ENCODE measurements at regions not wholly inside any gene's neighbourhood (a gene's known extent, or its start where the extent isn't known, plus 50 kb on each side); places are given as distances from the start of the nearest gene placed in this dataset.

DNA sequence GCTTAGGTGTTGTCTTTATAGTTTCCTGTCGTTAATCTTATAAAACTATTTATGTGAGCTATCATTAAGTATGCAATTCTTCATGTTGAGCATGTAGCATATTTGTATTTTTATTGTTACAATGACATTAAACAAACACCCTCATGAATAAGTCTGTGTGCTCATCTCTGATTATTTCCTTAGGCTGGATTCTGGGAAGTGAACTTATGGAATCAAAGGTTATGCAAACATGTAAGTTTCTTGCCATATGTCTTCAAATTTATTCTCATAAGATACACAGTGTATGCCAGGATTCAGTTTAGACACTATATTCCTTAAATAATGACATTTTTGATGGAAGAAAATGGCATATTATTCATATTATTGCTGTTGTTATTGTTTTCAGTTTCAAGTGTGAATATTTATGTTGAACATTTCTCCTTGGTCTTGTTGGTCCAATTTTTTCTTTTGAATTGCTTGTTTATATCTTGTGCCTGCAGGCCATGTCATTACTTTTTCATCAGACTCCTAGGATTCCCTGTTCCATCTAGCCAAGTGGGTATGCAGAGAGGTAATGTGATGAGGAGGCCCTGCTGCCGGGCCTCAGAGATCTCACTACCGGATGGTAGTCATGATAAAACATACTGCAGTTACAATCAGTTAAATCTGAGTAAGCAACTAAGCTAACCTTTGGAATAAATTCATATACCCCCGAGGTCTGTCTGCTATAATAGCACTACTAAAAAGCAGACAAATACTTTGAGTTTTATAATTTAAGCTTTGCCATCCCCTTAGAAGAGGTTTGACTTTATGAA lies 684.3 kb upstream of the SGO1 start:
- DNase-seq (ENCODE audit: extremely low spot score): no peak
- no peak overlapping the region for H3K27ac ChIP-seq (ENCODE audit: low read depth)
- no peaks in the 10 kb centered on the region for H3K36me3 ChIP-seq (ENCODE audit: insufficient read depth)
- WGBS: 59% methylated on average over 4 of the region's 4 CpGs
- no peaks in the 10 kb centered on the region for H3K4me1 ChIP-seq (ENCODE audit: insufficient read depth)
- H3K4me3 ChIP-seq (ENCODE audit: low read depth, low read length): no peak overlapping the region

DNA sequence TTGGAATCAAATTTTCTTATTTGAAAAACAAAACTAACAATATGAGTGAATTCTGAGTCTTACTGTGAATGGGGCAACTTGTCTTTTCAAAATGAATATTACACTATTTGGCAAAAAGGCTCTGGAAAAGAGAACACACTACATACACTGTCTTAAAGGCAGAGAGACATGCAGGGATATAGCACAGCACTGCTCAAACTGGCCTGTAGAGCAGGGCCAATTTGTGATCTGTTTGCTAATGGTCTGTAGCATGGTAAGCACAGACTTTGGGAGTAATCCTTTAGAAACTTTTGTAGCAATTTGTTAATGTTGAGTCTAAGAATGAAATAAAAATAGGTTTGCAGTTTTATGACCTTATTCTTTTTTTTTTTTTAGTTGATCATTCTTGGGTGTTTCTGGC lies 679.8 kb upstream of the SGO1 start:
- no peaks in the 10 kb centered on the region for H3K4me1 ChIP-seq (ENCODE audit: insufficient read depth)
- no peak overlapping the region for H3K4me3 ChIP-seq (ENCODE audit: low read depth, low read length)
- no peak overlapping the region for H3K27ac ChIP-seq (ENCODE audit: low read depth)
- DNase-seq (ENCODE audit: extremely low spot score): no peak
- H3K36me3 ChIP-seq (ENCODE audit: insufficient read depth): no peaks in the 10 kb centered on the region

DNA sequence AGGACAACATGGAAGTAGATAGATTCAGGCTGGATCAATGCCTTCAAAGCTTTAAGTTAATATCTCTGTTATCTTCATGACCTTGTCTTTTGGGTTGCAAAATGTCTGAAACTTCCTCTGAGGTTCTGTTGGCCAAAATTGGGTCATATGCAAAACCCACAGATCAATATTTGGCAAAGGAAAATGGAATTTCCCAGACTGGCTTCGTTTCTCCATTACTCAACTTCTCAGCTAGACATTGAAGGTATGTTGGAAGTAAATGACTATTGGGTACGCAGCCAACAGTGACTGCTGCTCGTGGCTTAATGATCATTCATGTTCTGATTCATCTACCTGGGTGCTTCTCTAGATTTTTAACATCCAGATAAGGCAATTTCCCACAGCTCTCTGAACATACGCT lies 675.4 kb upstream of the SGO1 start:
- Histone ChIP-seq H3K4me3 (ENCODE audit: low read depth, low read length) (no peak overlapping the region), H3K27ac (ENCODE audit: low read depth) (no peak overlapping the region), H3K4me1 (ENCODE audit: insufficient read depth) (no peaks in the 10 kb centered on the region), H3K36me3 (ENCODE audit: insufficient read depth) (no peaks in the 10 kb centered on the region)
- no peak for DNase-seq (ENCODE audit: extremely low spot score)
- 81% methylated on average over 4 of the region's 4 CpGs for WGBS

DNA sequence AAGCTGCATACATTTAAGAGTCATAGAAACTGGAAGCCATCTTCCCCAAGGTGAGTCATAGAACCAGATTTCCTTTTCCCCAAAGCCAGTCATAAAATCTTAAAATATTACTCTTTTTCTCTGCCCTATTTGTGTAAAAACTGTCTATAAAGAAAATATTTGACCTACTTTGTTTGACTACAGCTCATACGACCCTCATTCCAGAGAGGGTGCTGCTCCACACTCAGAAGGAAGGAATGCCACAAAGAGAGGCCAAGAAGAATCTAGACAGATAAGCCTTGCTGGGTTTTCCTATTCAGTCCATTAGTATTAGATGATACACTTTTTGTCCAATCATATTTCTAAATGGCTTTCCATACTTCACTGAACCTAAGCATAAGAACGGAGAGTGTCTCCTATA lies 671.6 kb upstream of the SGO1 start:
- Histone ChIP-seq H3K4me1 (ENCODE audit: insufficient read depth) (no peaks in the 10 kb centered on the region), H3K27ac (ENCODE audit: low read depth) (no peak overlapping the region), H3K36me3 (ENCODE audit: insufficient read depth) (no peaks in the 10 kb centered on the region), H3K4me3 (ENCODE audit: low read depth, low read length) (no peak overlapping the region)
- 67% methylated on average over 2 of the region's 2 CpGs for WGBS
- no peak for DNase-seq (ENCODE audit: extremely low spot score)

DNA sequence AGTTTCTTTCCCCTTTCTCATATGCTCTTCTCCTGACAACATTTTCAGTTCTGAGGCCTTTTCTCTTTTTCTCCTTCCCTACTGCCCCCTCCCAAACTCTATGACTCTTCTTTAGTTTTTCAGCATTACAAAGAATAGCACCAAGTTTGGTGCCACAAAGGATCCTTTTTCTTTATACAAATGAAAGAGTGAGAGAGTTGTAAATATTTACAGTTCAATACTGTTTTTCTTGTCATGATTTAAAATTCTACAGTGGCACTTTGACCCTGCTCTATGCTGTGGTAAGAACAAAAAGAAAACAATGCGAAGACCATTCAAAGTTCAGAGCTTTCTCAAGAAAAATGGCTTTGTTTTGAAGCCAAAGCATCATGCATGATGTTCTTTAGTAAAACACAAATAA lies 667.9 kb upstream of the SGO1 start:
- WGBS: 86% methylated on average over 1 of the region's 1 CpG
- Histone ChIP-seq H3K4me3 (ENCODE audit: low read depth, low read length) (no peak overlapping the region), H3K4me1 (ENCODE audit: insufficient read depth) (no peaks in the 10 kb centered on the region), H3K36me3 (ENCODE audit: insufficient read depth) (no peaks in the 10 kb centered on the region), H3K27ac (ENCODE audit: low read depth) (no peak overlapping the region)
- no peak for DNase-seq (ENCODE audit: extremely low spot score)

DNA sequence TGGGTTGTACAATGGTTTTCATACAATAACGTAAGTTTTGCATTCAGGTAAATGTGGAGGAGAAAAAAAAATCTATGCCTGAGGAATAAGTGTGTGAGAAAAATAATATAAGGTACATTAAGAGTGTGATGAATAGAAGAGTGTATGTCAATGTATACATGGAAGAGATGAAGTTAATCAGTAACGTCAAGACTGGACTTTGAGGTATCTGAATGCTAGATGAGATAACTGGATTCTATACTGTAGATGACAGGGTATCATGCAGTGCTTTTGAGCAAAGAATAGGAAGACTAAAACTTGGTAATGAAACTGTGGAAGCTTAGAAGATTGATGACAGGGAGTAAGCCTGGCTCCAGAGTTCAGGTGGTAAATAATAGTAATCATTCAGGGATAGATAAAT lies 666.7 kb upstream of the SGO1 start:
- 90% methylated on average over 2 of the region's 2 CpGs for WGBS
- no peak overlapping the region for H3K4me3 ChIP-seq (ENCODE audit: low read depth, low read length)
- no peaks in the 10 kb centered on the region for H3K36me3 ChIP-seq (ENCODE audit: insufficient read depth)
- H3K27ac ChIP-seq (ENCODE audit: low read depth): no peak overlapping the region
- H3K4me1 ChIP-seq (ENCODE audit: insufficient read depth): no peaks in the 10 kb centered on the region
- no peak for DNase-seq (ENCODE audit: extremely low spot score)

DNA sequence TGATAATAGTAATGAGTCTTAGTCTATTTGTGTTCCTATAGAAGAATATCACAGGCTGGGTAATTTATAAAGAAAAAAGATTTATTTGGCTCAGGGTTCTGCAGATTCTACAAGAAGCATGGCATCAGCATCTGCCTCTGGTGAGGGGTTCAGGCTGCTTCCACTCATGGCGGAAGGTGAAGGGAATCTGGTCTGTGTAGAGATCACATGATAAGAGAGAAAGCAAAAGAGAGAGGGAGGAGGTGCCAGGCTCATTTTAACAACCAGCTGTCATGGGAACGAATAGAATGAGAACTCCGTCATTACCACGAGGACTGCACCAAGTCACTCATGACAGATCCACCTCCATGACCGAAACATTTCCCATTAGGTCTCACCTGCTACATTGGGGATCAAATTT lies 664.0 kb upstream of the SGO1 start:
- H3K36me3 ChIP-seq (ENCODE audit: insufficient read depth): no peaks in the 10 kb centered on the region
- no peak overlapping the region for H3K27ac ChIP-seq (ENCODE audit: low read depth)
- H3K4me3 ChIP-seq (ENCODE audit: low read depth, low read length): no peak overlapping the region
- H3K4me1 ChIP-seq (ENCODE audit: insufficient read depth): no peaks in the 10 kb centered on the region
- no peak for DNase-seq (ENCODE audit: extremely low spot score)
- WGBS: 94% methylated on average over 5 of the region's 5 CpGs

DNA sequence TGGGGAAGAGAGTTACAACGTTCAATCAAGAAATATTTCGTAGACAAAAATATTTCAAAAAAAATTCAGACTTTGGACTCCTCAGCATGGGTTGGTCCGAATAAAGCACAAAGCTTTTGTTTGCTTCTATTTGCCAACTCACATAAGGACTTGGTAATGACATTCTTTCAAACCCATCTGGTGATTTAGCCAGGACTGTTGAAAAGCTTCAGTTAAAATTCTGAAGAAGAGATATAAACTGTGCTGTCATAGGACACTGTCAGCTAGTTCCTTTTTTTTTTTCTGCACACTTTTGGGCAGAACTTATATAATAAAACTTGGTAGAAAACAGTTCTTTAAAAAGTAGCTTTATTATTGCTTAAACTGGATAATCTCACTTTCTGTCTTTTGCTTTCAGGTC lies 660.8 kb upstream of the SGO1 start:
- 69% methylated on average over 3 of the region's 3 CpGs for WGBS
- Histone ChIP-seq H3K36me3 (ENCODE audit: insufficient read depth) (no peaks in the 10 kb centered on the region), H3K27ac (ENCODE audit: low read depth) (no peak overlapping the region), H3K4me1 (ENCODE audit: insufficient read depth) (no peaks in the 10 kb centered on the region), H3K4me3 (ENCODE audit: low read depth, low read length) (no peak overlapping the region)
- DNase-seq (ENCODE audit: extremely low spot score): no peak

DNA sequence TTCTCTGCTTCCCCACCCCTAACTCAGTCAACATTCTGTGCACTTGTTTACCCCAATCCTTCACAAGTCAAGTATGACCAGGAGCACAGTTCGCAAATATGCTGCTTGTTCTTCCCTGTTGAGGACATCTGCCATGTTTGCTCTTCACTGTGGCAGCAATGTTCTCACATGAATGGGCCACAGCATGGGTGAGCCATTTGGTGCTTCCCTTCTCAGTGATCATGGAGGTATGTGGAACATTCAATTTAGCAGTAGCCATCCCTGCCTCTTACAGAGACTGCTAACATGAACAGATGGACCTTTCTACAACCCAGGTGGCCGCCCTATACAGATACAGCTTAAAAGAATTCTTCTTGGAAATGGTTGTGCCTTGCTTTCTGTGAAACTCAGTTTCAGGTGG lies 660.1 kb upstream of the SGO1 start:
- no peak overlapping the region for H3K4me3 ChIP-seq (ENCODE audit: low read depth, low read length)
- no peaks in the 10 kb centered on the region for H3K36me3 ChIP-seq (ENCODE audit: insufficient read depth)
- no peaks in the 10 kb centered on the region for H3K4me1 ChIP-seq (ENCODE audit: insufficient read depth)
- no peak for DNase-seq (ENCODE audit: extremely low spot score)
- no peak overlapping the region for H3K27ac ChIP-seq (ENCODE audit: low read depth)
- 98% methylated on average over 2 of the region's 2 CpGs for WGBS

DNA sequence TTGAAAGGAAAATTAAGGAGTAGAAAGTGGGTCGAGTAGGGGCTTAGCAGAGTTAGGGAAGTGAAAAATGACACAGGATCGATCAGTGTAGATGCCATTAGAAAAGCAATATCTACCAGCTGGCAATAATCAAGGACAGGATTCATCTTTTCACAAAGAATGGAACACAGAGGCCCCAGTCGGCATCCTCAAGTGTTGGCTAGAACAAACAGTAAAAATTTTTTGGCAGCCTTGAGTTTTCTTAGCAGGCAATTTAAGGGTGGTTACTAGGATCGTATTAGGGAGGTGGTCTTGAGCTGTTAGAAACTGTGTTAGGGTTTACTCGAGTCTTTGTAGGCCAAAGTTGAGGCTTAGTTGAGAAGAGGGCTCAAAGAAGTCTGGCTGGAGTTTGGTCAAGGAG lies 658.8 kb upstream of the SGO1 start:
- no peak for DNase-seq (ENCODE audit: extremely low spot score)

DNA sequence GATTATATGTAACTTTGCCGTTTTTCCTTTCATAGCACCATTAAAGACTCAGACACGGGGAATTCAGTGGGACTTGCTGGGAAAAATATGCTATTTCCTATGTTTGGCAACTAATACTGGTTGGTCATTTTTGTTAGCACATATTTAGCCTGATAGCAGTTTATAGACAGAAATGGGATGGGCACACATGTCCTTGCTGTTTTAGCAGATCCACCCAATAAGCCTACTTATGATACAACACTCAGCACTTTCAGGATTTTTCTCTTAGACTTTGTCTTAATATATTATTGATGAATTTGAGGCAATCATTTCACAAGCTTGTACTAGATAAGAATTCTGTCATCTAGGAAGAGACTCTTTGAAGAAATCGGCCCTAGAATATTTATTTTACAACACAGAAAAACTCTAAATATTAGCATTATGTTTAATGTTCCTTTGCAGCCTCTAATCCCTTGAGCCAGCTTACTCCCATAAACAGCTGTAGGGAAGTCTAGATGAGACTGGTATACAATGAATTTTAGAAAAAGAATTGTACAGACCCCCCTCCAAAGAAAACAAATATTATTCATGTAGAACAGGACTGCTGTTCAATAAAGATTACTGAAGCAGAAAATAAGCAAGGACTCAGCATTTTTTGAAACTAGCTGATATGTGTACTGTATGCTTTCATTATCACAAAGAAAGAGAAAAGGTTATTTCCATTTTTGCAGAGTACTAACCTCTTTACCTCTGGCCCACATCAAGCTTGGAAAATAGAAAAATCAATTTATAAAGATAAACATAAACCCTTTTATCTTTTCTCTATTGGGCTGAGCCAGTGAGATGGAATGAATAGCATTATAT lies 656.8 kb upstream of the SGO1 start:
- Histone ChIP-seq H3K4me3 (ENCODE audit: low read depth, low read length) (no peak overlapping the region), H3K27ac (ENCODE audit: low read depth) (no peak overlapping the region), H3K4me1 (ENCODE audit: insufficient read depth) (no peaks in the 10 kb centered on the region), H3K36me3 (ENCODE audit: insufficient read depth) (no peaks in the 10 kb centered on the region)
- no peak for DNase-seq (ENCODE audit: extremely low spot score)
- 45% methylated on average over 3 of the region's 3 CpGs for WGBS

More for the DNA sequence above, 658.8 kb upstream of the SGO1 start:
- no peak overlapping the region for H3K27ac ChIP-seq (ENCODE audit: low read depth)
- 67% methylated on average over 5 of the region's 5 CpGs for WGBS
- H3K36me3 ChIP-seq (ENCODE audit: insufficient read depth): no peaks in the 10 kb centered on the region
- no peak overlapping the region for H3K4me3 ChIP-seq (ENCODE audit: low read depth, low read length)
- H3K4me1 ChIP-seq (ENCODE audit: insufficient read depth): no peaks in the 10 kb centered on the region

DNA sequence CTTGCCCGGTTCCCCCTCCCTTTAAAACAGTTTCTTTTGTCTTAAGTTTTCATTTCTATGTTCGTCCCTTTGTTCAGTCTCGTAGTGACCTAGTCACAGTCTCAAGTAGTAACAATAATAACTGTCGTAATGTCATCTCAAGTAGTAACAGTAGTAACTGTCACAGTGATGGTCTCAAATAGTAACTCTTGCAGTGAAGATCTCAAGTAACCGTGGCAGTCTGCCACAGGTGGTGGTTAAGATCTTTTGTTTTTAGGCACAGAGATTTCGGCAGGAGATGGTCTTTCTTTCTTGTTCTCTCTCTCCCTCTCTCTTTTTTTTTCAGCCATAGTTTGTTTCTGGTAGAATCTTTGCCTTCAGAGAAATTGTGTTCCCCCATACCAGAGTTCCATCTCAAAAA lies 656.0 kb upstream of the SGO1 start:
- no peak overlapping the region for H3K4me3 ChIP-seq (ENCODE audit: low read depth, low read length)
- WGBS: 90% methylated on average over 6 of the region's 6 CpGs
- DNase-seq (ENCODE audit: extremely low spot score): no peak
- no peaks in the 10 kb centered on the region for H3K36me3 ChIP-seq (ENCODE audit: insufficient read depth)
- H3K27ac ChIP-seq (ENCODE audit: low read depth): no peak overlapping the region
- no peaks in the 10 kb centered on the region for H3K4me1 ChIP-seq (ENCODE audit: insufficient read depth)

DNA sequence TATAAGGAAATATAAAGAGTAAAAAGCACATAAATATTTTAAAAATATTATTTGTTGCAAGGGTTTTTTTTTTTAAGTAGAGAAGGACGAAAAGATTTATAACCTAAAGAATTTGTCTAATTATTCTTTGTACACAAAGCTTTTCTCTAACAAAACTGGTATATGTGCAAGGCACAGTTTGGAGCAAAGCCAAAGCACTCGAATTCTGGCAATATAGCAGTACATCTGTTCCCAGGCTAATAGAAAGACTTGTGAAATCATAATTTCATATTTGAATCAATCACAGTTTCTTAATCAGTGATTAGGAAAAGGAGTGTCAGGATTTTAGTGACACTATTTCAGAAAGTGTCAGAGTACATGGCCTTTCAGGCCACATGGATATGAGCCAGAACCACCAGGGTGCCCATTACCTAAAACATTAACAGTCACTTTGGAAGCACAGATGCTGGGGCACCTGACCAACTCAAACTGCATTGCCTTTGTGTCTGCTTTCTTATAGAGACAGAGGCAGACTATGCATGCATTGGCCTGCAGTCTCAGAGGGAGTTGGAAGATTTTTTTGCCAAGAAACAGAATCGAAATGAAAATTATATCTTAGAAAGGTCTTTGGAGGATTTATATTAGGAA lies 651.8 kb upstream of the SGO1 start:
- Histone ChIP-seq H3K4me1 (ENCODE audit: insufficient read depth) (no peaks in the 10 kb centered on the region), H3K36me3 (ENCODE audit: insufficient read depth) (no peaks in the 10 kb centered on the region), H3K27ac (ENCODE audit: low read depth) (no peak overlapping the region), H3K4me3 (ENCODE audit: low read depth, low read length) (no peak overlapping the region)
- WGBS: 31% methylated on average over 3 of the region's 3 CpGs
- no peak for DNase-seq (ENCODE audit: extremely low spot score)

DNA sequence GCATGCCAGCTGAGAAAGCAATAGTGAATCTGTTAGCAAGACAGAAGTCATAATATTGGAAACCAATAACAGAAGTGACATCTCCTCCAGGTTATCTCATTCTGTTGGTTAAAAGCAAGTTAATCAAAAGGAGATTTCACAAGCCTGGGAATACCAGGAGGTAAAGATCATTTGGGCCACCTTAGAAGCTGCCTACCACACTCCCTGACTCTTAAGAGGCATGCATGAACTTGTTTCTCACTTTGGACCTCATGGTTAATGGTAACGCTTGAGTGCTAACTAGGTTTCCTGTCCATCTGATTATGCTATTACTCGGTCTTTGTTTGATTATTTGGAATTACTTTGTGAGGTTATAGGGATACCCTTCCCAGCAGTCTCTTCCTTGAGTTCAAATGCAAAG lies 650.8 kb upstream of the SGO1 start:
- no peak for DNase-seq (ENCODE audit: extremely low spot score)
- H3K4me3 ChIP-seq (ENCODE audit: low read depth, low read length): no peak overlapping the region
- 54% methylated on average over 2 of the region's 2 CpGs for WGBS
- no peak overlapping the region for H3K27ac ChIP-seq (ENCODE audit: low read depth)
- H3K4me1 ChIP-seq (ENCODE audit: insufficient read depth): no peaks in the 10 kb centered on the region
- H3K36me3 ChIP-seq (ENCODE audit: insufficient read depth): no peaks in the 10 kb centered on the region

All from urinary bladder (tissue), 3 donors.